MG63 (cell line): ENCODE measurements at regions not wholly inside any gene's neighbourhood (a gene's known extent, or its start where the extent isn't known, plus 50 kb on each side); places are given as distances from the start of the nearest gene placed in this dataset.
"Not testable (repeated sequence)": the region's sequence is repeated elsewhere in the genome, so short reads cannot be mapped to it uniquely, and the experiment has no call there.

Source experiments
- DNase-seq: peaks from one replicate; pipeline ENCODE4 v3.0.0-alpha.2; 2020
- H3K27me3 ChIP-seq: fragments of 250-450 bp; sonication (Bioruptor Pico); 2 replicates; pipeline ENCODE4 v1.5.1; 2020; ENCODE audit warnings: mild to moderate bottlenecking, moderate library complexity
- H3K36me3 ChIP-seq: fragments of 250-450 bp; sonication (Bioruptor Pico); 2 replicates; pipeline ENCODE4 v1.5.1; 2020; ENCODE audit warnings: mild to moderate bottlenecking, moderate library complexity
- H3K4me3 ChIP-seq: fragments of 250-450 bp; sonication (Bioruptor Pico); 2 replicates; pipeline ENCODE4 v1.5.1; 2020; ENCODE audit warnings: mild to moderate bottlenecking, moderate library complexity
- H3K9me3 ChIP-seq: fragments of 250-450 bp; sonication (Bioruptor Pico); 2 replicates; pipeline ENCODE4 v1.5.1; 2020; ENCODE audit warnings: mild to moderate bottlenecking, moderate library complexity

GRCh38 chr9:6160579-6160978, 55.0 kb upstream of the IL33 start:
- Histone ChIP-seq H3K27me3 (no peaks in the 10 kb centered on the region), H3K36me3 (no peaks in the 10 kb centered on the region), H3K4me3 (no peak overlapping the region), H3K9me3 (no peaks in the 10 kb centered on the region)
- DNase-seq = no peak

GRCh38 chr9:6153425-6153824, 62.2 kb upstream of the IL33 start:
- Histone ChIP-seq H3K4me3 (no peak overlapping the region), H3K36me3 (no peaks in the 10 kb centered on the region), H3K9me3 (no peaks in the 10 kb centered on the region), H3K27me3 (no peaks in the 10 kb centered on the region)
- DNase-seq = no peak

- no peak for DNase-seq
- Histone ChIP-seq H3K9me3 (no peaks in the 10 kb centered on the region), H3K27me3 (no peaks in the 10 kb centered on the region), H3K36me3 (no peaks in the 10 kb centered on the region), H3K4me3 (no peak overlapping the region)
Measured at GRCh38 chr9:6152788-6153187, 62.8 kb upstream of the IL33 start.

GRCh38 chr9:6150483-6150882, 65.1 kb upstream of the IL33 start:
- Histone ChIP-seq H3K36me3 (no peaks in the 10 kb centered on the region), H3K4me3 (no peak overlapping the region), H3K9me3 (no peaks in the 10 kb centered on the region), H3K27me3 (no peaks in the 10 kb centered on the region)
- no peak for DNase-seq

GRCh38 chr9:6149315-6149714, 66.3 kb upstream of the IL33 start:
- Histone ChIP-seq H3K27me3 (no peaks in the 10 kb centered on the region), H3K4me3 (no peak overlapping the region), H3K9me3 (no peaks in the 10 kb centered on the region), H3K36me3 (no peaks in the 10 kb centered on the region)
- DNase-seq = no peak

GRCh38 chr9:6147846-6148245, 67.8 kb upstream of the IL33 start:
- no peak for DNase-seq
- H3K9me3 ChIP-seq = no peaks in the 10 kb centered on the region
- no peak overlapping the region for H3K4me3 ChIP-seq
- no peaks in the 10 kb centered on the region for H3K36me3 ChIP-seq
- no peaks in the 10 kb centered on the region for H3K27me3 ChIP-seq

- no peak for DNase-seq
- no peaks in the 10 kb centered on the region for H3K36me3 ChIP-seq
- H3K9me3 ChIP-seq = no peaks in the 10 kb centered on the region
- no peaks in the 10 kb centered on the region for H3K27me3 ChIP-seq
- H3K4me3 ChIP-seq = no peak overlapping the region
Measured at GRCh38 chr9:6144947-6145346, 70.7 kb upstream of the IL33 start.

- no peak overlapping the region for H3K4me3 ChIP-seq
- DNase-seq = no peak
- H3K9me3 ChIP-seq = no peaks in the 10 kb centered on the region
- no peaks in the 10 kb centered on the region for H3K36me3 ChIP-seq
- no peaks in the 10 kb centered on the region for H3K27me3 ChIP-seq
Measured at GRCh38 chr9:6142799-6143454, 72.7 kb upstream of the IL33 start.

GRCh38 chr9:6135780-6136179, 79.8 kb upstream of the IL33 start:
- DNase-seq, H3K4me3 ChIP-seq, H3K36me3 ChIP-seq, H3K9me3 ChIP-seq, H3K27me3 ChIP-seq: not testable (repeated sequence)

- Histone ChIP-seq H3K4me3 (no peak overlapping the region), H3K36me3 (no peaks in the 10 kb centered on the region), H3K9me3 (no peaks in the 10 kb centered on the region), H3K27me3 (no peaks in the 10 kb centered on the region)
- no peak for DNase-seq
Measured at GRCh38 chr9:6134661-6135180, 80.9 kb upstream of the IL33 start.

GRCh38 chr9:6133346-6134063, 82.1 kb upstream of the IL33 start:
- no peaks in the 10 kb centered on the region for H3K27me3 ChIP-seq
- no peaks in the 10 kb centered on the region for H3K36me3 ChIP-seq
- H3K4me3 ChIP-seq = no peak overlapping the region
- DNase-seq = no peak
- H3K9me3 ChIP-seq = no peaks in the 10 kb centered on the region

- DNase-seq = no peak
- Histone ChIP-seq H3K36me3 (no peaks in the 10 kb centered on the region), H3K27me3 (no peaks in the 10 kb centered on the region), H3K9me3 (no peaks in the 10 kb centered on the region), H3K4me3 (no peak overlapping the region)
Measured at GRCh38 chr9:6132650-6133049, 83.0 kb upstream of the IL33 start.

GRCh38 chr9:6128030-6128429, 87.6 kb upstream of the IL33 start:
- no peaks in the 10 kb centered on the region for H3K36me3 ChIP-seq
- DNase-seq = no peak

GRCh38 chr9:6126377-6126776, 89.2 kb upstream of the IL33 start:
- no peak overlapping the region for H3K4me3 ChIP-seq
- no peak for DNase-seq
- no peaks in the 10 kb centered on the region for H3K9me3 ChIP-seq

More at GRCh38 chr9:6128030-6128429, 87.6 kb upstream of the IL33 start:
- Histone ChIP-seq H3K9me3 (no peaks in the 10 kb centered on the region), H3K4me3 (no peak overlapping the region), H3K27me3 (no peaks in the 10 kb centered on the region)

GRCh38 chr9:6123416-6123815, 92.2 kb upstream of the IL33 start:
- H3K27me3 ChIP-seq = no peaks in the 10 kb centered on the region
- no peak for DNase-seq

More at GRCh38 chr9:6126377-6126776, 89.2 kb upstream of the IL33 start:
- H3K36me3 ChIP-seq = no peaks in the 10 kb centered on the region
- H3K27me3 ChIP-seq = no peaks in the 10 kb centered on the region

GRCh38 chr9:6121707-6122106, 93.9 kb upstream of the IL33 start:
- no peak for DNase-seq
- Histone ChIP-seq H3K4me3 (no peak overlapping the region), H3K9me3 (no peaks in the 10 kb centered on the region)

More at GRCh38 chr9:6123416-6123815, 92.2 kb upstream of the IL33 start:
- Histone ChIP-seq H3K4me3 (no peak overlapping the region), H3K9me3 (no peaks in the 10 kb centered on the region), H3K36me3 (no peaks in the 10 kb centered on the region)

GRCh38 chr9:6114424-6114823, 99.0 kb upstream of the RANBP6 start:
- no peak for DNase-seq
- Histone ChIP-seq H3K27me3 (no peaks in the 10 kb centered on the region), H3K9me3 (no peaks in the 10 kb centered on the region), H3K4me3 (no peak overlapping the region), H3K36me3 (no peaks in the 10 kb centered on the region)

More at GRCh38 chr9:6121707-6122106, 93.9 kb upstream of the IL33 start:
- Histone ChIP-seq H3K27me3 (no peaks in the 10 kb centered on the region), H3K36me3 (no peaks in the 10 kb centered on the region)

GRCh38 chr9:6113819-6114218, 98.4 kb upstream of the RANBP6 start:
- Histone ChIP-seq H3K36me3 (no peaks in the 10 kb centered on the region), H3K9me3 (no peaks in the 10 kb centered on the region), H3K4me3 (no peak overlapping the region), H3K27me3 (no peaks in the 10 kb centered on the region)
- no peak for DNase-seq
